NT2/D1 (cell line): ENCODE measurements at regions not wholly inside any gene's neighbourhood (a gene's known extent, or its start where the extent isn't known, plus 50 kb on each side); places are given as distances from the start of the nearest gene placed in this dataset.

ENCODE experiments used
- DNase-seq: peaks from one replicate; pipeline ENCODE4 v3.0.0-alpha.2; 2011; ENCODE audit warnings: low read depth, low spot score
- H3K27me3 ChIP-seq: 2 replicates; pipeline ENCODE4 v1.6.0; 2011; ENCODE audit warnings: mild to moderate bottlenecking; ENCODE audit not compliant: insufficient read length, insufficient read depth
- H3K36me3 ChIP-seq: 2 replicates; pipeline ENCODE4 v1.6.1; 2011; ENCODE audit warnings: mild to moderate bottlenecking, low read length, mixed read lengths; ENCODE audit not compliant: insufficient read depth, insufficient read length
- H3K4me1 ChIP-seq: 2 replicates; pipeline ENCODE4 v1.5.1; 2011; ENCODE audit not compliant: insufficient read depth, insufficient read length
- H3K4me3 ChIP-seq: 2 replicates; pipeline ENCODE4 v1.5.1; 2011; ENCODE audit warnings: low read depth; ENCODE audit not compliant: insufficient read length
- H3K9ac ChIP-seq: 2 replicates; pipeline ENCODE4 v1.6.0; 2011; ENCODE audit warnings: low read depth; ENCODE audit not compliant: insufficient read length
- H3K9me3 ChIP-seq: 2 replicates; pipeline ENCODE4 v1.5.1; 2011; ENCODE audit warnings: mild to moderate bottlenecking, low read length; ENCODE audit not compliant: insufficient read depth
- SUZ12 ChIP-seq: IDR thresholded peaks from 2 replicates; pipeline ENCODE4 v1.6.1; 2011; ENCODE audit not compliant: insufficient read length, insufficient read depth; ENCODE audit errors: extremely low read depth
- YY1 ChIP-seq: IDR thresholded peaks from 2 replicates; pipeline ENCODE4 v1.6.1; 2011; ENCODE audit not compliant: insufficient read length, insufficient read depth
- ZNF274 ChIP-seq: IDR thresholded peaks from 2 replicates; pipeline ENCODE4 v1.6.1; 2011; ENCODE audit warnings: mild to moderate bottlenecking, low read depth, low read length

- no peaks in the 10 kb centered on the region for H3K27me3 ChIP-seq
- H3K36me3 ChIP-seq = no peaks in the 10 kb centered on the region
- no peaks in the 10 kb centered on the region for H3K4me1 ChIP-seq
- DNase-seq = no peak
- no peak overlapping the region for H3K4me3 ChIP-seq
- TF ChIP-seq SUZ12 (no peak), YY1 (no peak), ZNF274 (no peak)
- no peaks in the 10 kb centered on the region for H3K9me3 ChIP-seq
- H3K9ac ChIP-seq = no peak overlapping the region
Observed at GRCh38 chr7:79507131-79507530, 53.7 kb upstream of the MAGI2 start.

DNA sequence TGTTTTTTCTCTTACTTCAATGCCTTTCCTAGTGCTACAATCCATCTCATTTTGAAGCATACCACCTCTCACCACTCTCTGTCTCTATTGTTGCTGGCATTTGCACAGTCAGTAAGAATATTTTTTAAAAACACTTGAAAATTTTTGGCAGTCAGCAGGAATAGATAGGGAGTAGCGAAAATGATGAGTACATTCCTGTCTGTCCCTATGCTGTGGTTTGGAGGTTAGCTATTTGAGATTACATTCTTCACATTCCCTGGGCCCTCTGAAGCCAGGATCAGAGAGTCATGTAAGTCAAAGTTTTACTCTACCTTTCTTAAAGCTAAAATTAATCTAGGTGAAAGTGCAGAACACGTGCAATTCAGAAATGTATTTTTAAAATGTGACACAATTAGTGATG is 53.0 kb upstream of the MAGI2 start:
- no peaks in the 10 kb centered on the region for H3K36me3 ChIP-seq
- H3K4me1 ChIP-seq = no peaks in the 10 kb centered on the region
- DNase-seq = peak; percentile 39
- H3K27me3 ChIP-seq = no peaks in the 10 kb centered on the region
- H3K9me3 ChIP-seq = no peaks in the 10 kb centered on the region
- no peak for TF ChIP-seq ZNF274
- TF ChIP-seq YY1 = no peak
- no peak for TF ChIP-seq SUZ12
- H3K9ac ChIP-seq = no peak overlapping the region
- H3K4me3 ChIP-seq = no peak overlapping the region

DNA sequence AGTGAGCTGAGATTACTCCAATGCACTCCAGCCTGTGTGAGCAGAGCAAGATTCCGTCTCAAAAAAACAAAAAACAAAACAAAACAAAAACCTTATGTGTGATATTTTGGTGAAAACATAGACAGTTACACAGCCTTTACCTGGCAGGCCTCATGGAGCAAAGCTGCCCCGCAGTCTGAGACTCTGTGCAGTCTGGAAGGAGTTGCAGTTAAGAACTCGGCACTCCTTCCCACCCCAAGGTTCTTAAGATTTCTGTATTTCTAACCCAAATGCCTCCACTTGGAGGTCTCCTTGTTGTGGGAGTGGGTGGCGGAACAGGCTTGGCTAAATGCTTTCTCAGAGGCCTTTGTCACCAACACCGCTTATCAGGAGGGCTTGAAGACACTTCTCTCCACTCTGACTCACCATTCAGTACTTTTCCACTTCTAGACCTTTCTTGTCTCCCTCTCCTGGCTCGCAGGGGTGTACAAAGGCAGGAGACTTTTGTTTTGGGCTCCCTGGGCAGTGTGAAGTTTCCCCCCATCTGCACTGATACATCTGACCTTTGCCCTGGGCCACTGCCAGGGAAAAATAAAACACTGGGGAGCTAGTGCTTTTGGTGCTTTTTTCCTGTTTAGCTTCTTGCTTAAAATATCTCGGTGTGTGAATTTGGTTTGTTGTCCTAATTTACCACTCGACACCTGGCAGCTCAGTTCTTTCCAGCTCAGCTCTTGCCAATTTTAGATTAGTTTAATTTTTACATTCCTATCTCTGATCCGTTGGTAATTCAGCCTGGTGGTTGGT is 51.3 kb upstream of the MAGI2 start:
- Histone ChIP-seq H3K9ac (no peak overlapping the region), H3K36me3 (no peaks in the 10 kb centered on the region), H3K4me1 (no peaks in the 10 kb centered on the region), H3K9me3 (no peaks in the 10 kb centered on the region), H3K27me3 (no peaks in the 10 kb centered on the region), H3K4me3 (no peak overlapping the region)
- no peak for DNase-seq
- TF ChIP-seq ZNF274 (no peak), YY1 (no peak), SUZ12 (no peak)
